ENCODE measurements at regions not wholly inside any gene's neighbourhood (a gene's known extent, or its start where the extent isn't known, plus 50 kb on each side); places are given as distances from the start of the nearest gene placed in this dataset.

DNA sequence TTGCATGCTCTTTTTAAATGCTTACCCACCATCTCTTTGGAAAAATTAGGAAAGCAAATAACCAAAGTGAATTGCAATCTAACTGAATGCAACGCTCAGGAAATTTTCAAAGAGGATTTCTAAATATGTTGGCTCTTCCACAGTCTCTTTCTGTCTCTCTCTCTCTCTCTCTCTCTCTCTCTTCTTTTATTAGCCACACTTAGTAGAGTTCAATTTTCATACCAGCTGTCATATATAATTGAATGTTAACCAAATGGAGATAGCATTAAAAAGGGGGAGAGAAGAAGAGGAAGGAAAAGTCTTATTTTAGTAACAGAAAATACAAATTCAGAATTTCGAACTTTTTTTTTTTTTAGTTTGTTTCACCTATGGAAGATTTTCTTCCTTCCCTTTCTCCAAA lies 235.9 kb upstream of the GBE1 start:
- no peak for TF ChIP-seq GATA2 (IDR thresholded peaks at IDR 0.05; ENCODE audit: low read depth, low read length)
- TF ChIP-seq GATA3 (IDR thresholded peaks at IDR 0.05; ENCODE audit: low read depth, low read length): no peak
